Left renal cortex interstitium (tissue), 4 donors: ENCODE measurements at regions not wholly inside any gene's neighbourhood (a gene's known extent, or its start where the extent isn't known, plus 50 kb on each side); places are given as distances from the start of the nearest gene placed in this dataset.

Source experiments
- DNase-seq, 4 donors: peaks; one replicate each; pipeline ENCODE4 v3.0.0-alpha.2; 2013; ENCODE audit warnings: low read depth in 4 of 4, low spot score in 2 of 4, missing footprints in 1 of 4

DNA sequence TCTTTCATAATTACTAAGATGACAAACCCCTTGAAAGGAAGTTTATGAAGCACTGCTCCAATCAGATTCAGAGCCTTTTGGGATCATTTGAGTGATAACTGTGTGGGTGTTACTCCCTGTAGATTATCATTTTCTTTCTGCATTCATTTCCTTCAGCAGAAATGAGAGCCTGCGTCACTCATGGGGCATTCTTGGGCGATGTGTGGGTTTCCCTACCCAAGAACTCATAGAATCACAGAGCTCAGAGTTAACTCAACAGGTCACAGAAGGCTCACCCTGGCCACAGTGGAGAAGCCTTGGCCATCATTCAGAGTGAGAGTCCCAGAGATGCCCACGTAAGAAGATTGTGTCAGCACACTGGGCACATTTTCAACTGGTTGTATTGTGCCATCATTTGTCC, 401.9 kb downstream of the TLE4 start:
- no peak for DNase-seq

- no peak for DNase-seq
These were observed 398.3 kb downstream of the TLE4 start for GRCh38 chr9:79970146-79970425.

GRCh38 chr9:79969393-79970145, 397.8 kb downstream of the TLE4 start:
- no peak for DNase-seq

DNA sequence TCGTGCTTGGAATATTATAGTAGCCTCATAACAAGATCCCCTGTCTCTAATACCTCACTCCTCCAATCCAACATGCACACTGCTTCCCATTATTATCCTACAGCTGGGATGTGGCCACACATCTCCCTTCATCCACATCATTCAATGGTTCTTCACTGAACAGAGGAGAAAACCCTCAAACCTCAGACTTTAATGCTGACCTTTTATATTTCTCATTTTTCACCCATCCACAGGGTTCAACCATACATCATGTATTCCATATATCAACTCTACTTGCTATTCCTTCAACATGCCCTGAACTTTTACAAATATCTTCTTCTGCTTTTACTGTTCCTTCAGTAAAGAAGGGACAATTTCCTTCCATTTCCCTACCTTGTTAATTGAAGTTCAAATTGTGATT, 396.8 kb downstream of the TLE4 start:
- no peak for DNase-seq

- no peak for DNase-seq
These were observed 391.1 kb downstream of the TLE4 start for GRCh38 chr9:79962836-79963235.

- DNase-seq: no peak
These were observed 390.4 kb downstream of the TLE4 start for GRCh38 chr9:79962150-79962549.

GRCh38 chr9:79955300-79955699, 383.5 kb downstream of the TLE4 start:
- no peak for DNase-seq

GRCh38 chr9:79953908-79954307, 382.1 kb downstream of the TLE4 start:
- no peak for DNase-seq

DNA sequence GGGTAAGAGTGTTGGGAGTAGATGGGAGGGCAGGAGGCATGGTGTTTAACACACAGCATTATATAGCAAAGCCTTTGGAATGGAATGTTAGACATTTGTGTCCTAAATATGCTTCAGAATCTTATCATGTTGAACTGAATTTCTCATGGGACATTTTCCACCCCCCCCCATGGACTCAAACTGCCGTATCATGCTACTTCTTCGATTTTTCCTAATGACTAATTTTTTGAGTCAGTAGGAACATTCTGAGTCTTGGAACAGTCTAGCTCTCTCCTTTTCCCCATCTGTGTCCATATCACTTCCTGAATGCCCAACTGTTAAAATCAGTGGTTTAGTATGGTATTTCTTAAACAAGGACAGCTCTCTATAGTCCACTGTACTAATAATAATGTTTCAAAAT, 380.6 kb downstream of the TLE4 start:
- no peak for DNase-seq

- no peak for DNase-seq
These were observed 374.9 kb downstream of the TLE4 start for GRCh38 chr9:79946712-79947111.

DNA sequence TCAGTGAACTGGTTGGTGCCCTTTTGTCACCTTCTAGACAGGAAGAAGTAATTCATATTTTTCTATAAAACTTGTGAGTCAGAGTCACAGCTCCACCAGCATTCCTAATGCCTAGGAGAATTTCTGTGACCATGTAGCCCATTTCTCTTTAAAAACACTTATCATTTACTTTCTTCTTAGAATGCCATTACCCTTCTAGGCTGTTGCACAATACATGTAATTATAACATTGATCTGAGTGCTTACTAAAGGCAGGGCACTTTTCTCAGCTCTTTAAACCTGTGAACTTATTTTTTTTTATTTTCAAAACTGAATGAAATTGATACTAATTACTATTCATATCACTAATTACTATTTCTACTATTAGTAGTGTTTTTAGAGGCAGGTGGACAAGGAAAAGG, 373.7 kb downstream of the TLE4 start:
- DNase-seq: no peak

- no peak for DNase-seq
These were observed 373.3 kb downstream of the TLE4 start for GRCh38 chr9:79945016-79945415.

DNA sequence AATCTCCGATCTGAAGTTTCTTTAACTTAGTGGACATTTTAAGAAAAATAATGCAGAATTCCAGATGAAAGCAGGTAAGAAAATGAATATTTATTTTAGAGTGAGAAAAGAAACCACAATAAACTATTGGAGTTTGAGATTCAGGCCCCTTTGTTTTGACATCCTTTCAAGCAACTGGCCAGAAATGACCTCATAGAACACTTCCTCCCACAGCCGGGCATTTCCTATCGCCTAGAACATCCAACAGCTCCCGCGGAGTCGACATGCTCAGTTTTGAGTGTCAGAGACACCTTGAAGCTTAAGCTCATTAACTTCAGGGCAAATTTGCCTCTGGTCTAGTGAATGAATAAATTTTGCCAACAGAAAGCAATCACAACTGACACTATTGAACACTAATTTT, 369.2 kb downstream of the TLE4 start:
- DNase-seq: no peak

DNA sequence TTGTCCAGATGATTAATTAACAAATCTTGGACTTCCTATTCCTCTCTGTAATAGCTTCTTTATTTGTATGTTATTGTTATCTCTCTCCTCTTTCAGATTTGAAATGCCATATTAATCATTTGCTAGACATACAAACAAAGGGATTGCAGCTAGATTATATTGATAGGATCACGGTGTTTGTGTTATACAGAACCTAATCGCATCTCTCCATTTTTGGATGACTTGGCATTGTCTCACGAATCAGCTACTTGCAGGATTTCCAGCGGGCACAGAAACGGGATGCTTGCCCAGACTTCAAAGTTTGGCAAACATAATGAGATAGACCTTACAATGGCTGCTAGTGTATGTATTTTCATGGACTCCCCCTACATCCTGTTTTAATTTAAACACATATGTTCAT, 368.1 kb downstream of the TLE4 start:
- DNase-seq: no peak

GRCh38 chr9:79936336-79936735, 364.6 kb downstream of the TLE4 start:
- DNase-seq: no peak

- DNase-seq: no peak
These were observed 357.5 kb downstream of the TLE4 start for GRCh38 chr9:79929285-79929684.

DNA sequence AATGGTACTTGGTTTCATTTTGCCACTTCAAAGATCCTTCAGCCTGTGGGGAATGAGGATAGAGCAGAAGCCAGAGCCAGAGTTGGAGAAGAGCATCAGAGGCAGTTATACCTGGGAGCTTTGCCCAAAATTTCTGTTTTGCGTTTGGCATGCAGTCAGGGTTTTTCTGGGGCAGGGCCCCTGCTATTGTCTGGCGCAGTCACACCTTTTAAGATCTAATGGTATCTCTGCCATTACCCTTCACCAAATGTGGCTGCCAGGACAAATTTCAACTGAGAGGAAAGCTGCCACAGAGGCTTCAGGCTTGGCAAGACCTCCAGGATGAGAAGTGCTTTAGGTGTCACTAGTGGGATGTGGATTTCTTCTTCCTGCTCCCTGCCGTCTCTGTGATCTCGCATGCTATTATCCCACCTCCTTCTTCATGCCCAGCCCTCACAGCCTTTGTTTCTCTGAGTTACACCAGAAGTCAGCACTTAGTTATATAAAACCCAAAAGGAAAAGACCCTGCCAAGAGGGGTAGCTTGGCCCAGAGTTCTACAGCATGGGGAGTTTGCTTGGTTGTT, 357.0 kb downstream of the TLE4 start:
- no peak for DNase-seq

GRCh38 chr9:79925326-79925725, 353.6 kb downstream of the TLE4 start:
- no peak for DNase-seq

DNA sequence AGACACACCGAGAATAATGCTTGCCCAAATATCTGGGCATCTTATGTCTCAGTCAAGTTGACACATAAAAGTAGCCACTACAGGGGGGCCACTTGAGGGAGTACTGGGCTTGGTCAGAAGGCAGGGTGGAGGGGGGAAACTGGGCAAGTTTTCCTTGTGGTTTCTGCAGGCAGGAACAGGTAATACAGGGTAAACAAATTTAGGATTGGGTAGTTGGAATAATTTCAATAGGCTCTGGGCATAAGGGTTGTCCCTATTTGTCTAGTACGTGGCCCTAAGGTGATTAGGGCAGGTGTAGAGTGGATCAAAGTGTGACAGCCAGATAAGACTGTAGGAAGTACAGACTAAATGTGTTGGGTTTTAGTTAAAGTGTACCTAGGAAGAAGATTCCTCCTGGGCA, 353.1 kb downstream of the TLE4 start:
- DNase-seq: no peak

- DNase-seq: no peak
These were observed 345.7 kb downstream of the TLE4 start for GRCh38 chr9:79917421-79917820.

- no peak for DNase-seq
These were observed 342.1 kb downstream of the TLE4 start for GRCh38 chr9:79913867-79914266.

DNA sequence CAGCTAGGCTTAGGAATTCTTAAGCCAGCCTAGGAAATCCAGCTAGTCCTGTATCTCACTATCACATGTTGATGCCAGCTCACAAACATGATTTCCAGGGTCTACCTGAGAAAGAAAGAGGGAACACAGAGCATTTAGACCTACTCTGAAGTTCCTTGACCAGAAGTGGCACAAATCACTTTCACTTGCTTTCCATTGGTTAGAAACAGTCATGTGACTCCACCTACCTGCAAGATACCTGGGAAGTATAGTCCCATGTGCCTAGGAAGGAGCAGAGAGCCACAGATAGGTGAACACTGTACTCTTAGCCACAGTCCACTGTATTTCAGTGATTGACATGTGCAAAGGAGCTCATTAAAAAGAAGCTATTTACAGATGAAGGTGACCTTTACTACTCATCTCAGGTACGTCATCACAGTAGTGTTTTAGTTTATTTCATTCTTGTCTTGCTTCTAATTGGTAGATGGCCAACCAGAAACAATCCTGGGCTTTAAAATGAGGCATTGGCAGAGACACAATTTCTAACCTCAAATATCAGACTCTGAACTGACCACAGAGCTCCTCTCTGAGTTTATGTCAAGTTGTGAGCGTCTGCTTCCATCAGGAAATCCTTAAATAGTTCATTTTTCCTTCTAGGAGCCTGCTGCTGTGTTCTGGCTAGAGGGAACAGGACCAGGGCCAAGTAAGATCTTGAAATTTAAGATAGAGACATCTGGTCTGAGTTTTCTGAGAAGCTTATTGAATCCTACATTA, 340.7 kb downstream of the TLE4 start:
- DNase-seq: no peak
